K562 (cell line): ENCODE measurements at regions not wholly inside any gene's neighbourhood (a gene's known extent, or its start where the extent isn't known, plus 50 kb on each side); places are given as distances from the start of the nearest gene placed in this dataset.

Experiments used
- ATAC-seq: fragments of 200-7000 bp; cut with Tn5 transposase; 3 replicates; pipeline ENCODE4 v1.9.1; 2020; ENCODE audit warnings: moderate library complexity
- BruUV-seq: library from RNA; stranded (reverse); fragments of 400-500 nt; replicated peaks from 2 replicates; lab custom pipeline; 2021; lab: Mats Ljungman, UMichigan
- CTCF ChIA-PET: fragments of 300-600 bp; formaldehyde crosslinking; extraction: SDS; loops from one replicate; lab custom pipeline; 2021; ENCODE audit warnings: low intra/inter-chr PET ratio; lab: Yijun Ruan, JAX
- POLR2A ChIA-PET: fragments of 300-600, 350-650 bp; sonication (Branson Sonifier 250); formaldehyde crosslinking; extraction: SDS; loops from one replicate; lab custom pipeline; 2021; ENCODE audit warnings: antibody characterized with exemption, inconsistent platforms; lab: Yijun Ruan, JAX
- DNase-seq, 4 experiments: peaks; one replicate each; pipeline versions ENCODE4 v3.0.0 to v3.0.0-alpha.2; 2011 to 2018; ENCODE audit warnings: low spot score in 3 of 4, mixed read lengths in 3 of 4; ENCODE audit errors: extremely low read depth in 1 of 4
- FAIRE-seq: peaks from 2 replicates; lab custom pipeline; 2011; peaks lifted over from hg19 to GRCh38; lab: Jason Lieb, UNC
- H2AFZ ChIP-seq: 2 replicates; pipeline ENCODE4 v1.6.0; 2011; ENCODE audit warnings: low read depth, low read length, control low read depth, inconsistent platforms
- H3K27ac ChIP-seq: fragments of 200-600 bp; 3 replicates; pipeline ENCODE4 v1.8.0; 2011; ENCODE audit warnings: low read depth, mild to moderate bottlenecking, control low read depth, inconsistent platforms, low read length, moderate library complexity, mixed read lengths; ENCODE audit errors: extremely low read depth
- H3K27me3 ChIP-seq, 2 experiments: fragments of 300-600 bp in 1 of 2; 2 replicates in 1 of 2; 3 replicates in 1 of 2; pipeline versions ENCODE4 v1.6.0 to v1.8.0; 2011; ENCODE audit warnings: inconsistent platforms in 2 of 2, low read length in 2 of 2, mild to moderate bottlenecking in 1 of 2, mixed read lengths in 1 of 2, moderate library complexity in 1 of 2; ENCODE audit not compliant: control insufficient read depth in 2 of 2, insufficient read depth in 2 of 2
- H3K36me3 ChIP-seq: fragments of 300-600 bp; 3 replicates; pipeline ENCODE4 v1.8.0; 2011; ENCODE audit warnings: mild to moderate bottlenecking, low read length, inconsistent platforms; ENCODE audit not compliant: control insufficient read depth, insufficient read depth
- H3K4me1 ChIP-seq, 2 experiments: fragments of 200-600 bp in 1 of 2; replicated peaks in 1 of 2; 2 replicates in 1 of 2; 3 replicates in 1 of 2; pipeline versions ENCODE4 v1.5.1 to v1.8.0; 2011; ENCODE audit warnings: inconsistent platforms in 2 of 2, low read length in 2 of 2, mild to moderate bottlenecking in 1 of 2, mixed read lengths in 1 of 2, moderate library complexity in 1 of 2; ENCODE audit not compliant: control insufficient read depth in 2 of 2, insufficient read depth in 2 of 2
- H3K4me2 ChIP-seq: 2 replicates; pipeline ENCODE4 v1.6.1; 2011; ENCODE audit warnings: low read length, control low read depth, inconsistent platforms, mixed read lengths; ENCODE audit not compliant: insufficient read depth
- H3K4me3 ChIP-seq: fragments of 200-600 bp; sonication (generic), shearing (Covaris generic); 2 replicates; pipeline ENCODE4 v1.5.1; 2016; ENCODE audit warnings: control low read depth, inconsistent platforms
- H3K79me2 ChIP-seq: fragments of 200-600 bp; 3 replicates; pipeline ENCODE4 v1.8.0; 2011; ENCODE audit warnings: low read length, inconsistent platforms; ENCODE audit not compliant: control insufficient read depth, insufficient read depth
- H3K9ac ChIP-seq, 2 experiments: 2 replicates each; pipeline versions ENCODE4 v1.6.0 to v1.6.1; 2011; ENCODE audit warnings: low read depth in 2 of 2, low read length in 2 of 2, control low read depth in 1 of 2, inconsistent platforms in 1 of 2, mild to moderate bottlenecking in 1 of 2, mixed read lengths in 1 of 2; ENCODE audit not compliant: insufficient read depth in 1 of 2
- H3K9me1 ChIP-seq: one replicate; pipeline ENCODE4 v1.6.0; 2011; ENCODE audit warnings: inconsistent platforms, mild to moderate bottlenecking, low read length, moderate library complexity; ENCODE audit not compliant: control insufficient read depth, insufficient read depth
- H3K9me3 ChIP-seq: replicated peaks from 2 replicates; pipeline ENCODE4 v1.5.1; 2011; ENCODE audit warnings: low read depth, low read length, inconsistent platforms; ENCODE audit not compliant: control insufficient read depth, insufficient read depth
- H4K20me1 ChIP-seq: replicated peaks from 2 replicates; pipeline ENCODE4 v1.6.1; 2011; ENCODE audit warnings: low read length, inconsistent platforms, mixed read lengths; ENCODE audit not compliant: control insufficient read depth, insufficient read depth
- CREM ChIP-seq: IDR thresholded peaks from 2 replicates; pipeline ENCODE4 v1.6.1; 2014; ENCODE audit warnings: antibody characterized with exemption, low read depth
- HDAC3 ChIP-seq: fragments of 450-650 bp; IDR thresholded peaks from 2 replicates; pipeline ENCODE4 v1.6.1; 2018; ENCODE audit warnings: borderline replicate concordance, mild to moderate bottlenecking, moderate library complexity; ENCODE audit not compliant: partially characterized antibody
- HOXB6 ChIP-seq: fragments of 250-450 bp; sonication (Bioruptor Pico); IDR thresholded peaks from 2 replicates; pipeline ENCODE4 v1.5.1; 2022; ENCODE audit warnings: mild to moderate bottlenecking, borderline replicate concordance
- LCOR ChIP-seq: sonication (generic); formaldehyde crosslinking; IDR thresholded peaks from 2 replicates; pipeline ENCODE4 v1.8.0; 2022; ENCODE audit warnings: mild to moderate bottlenecking, missing genetic modification reagents
- SMARCB1 ChIP-seq: IDR thresholded peaks from 2 replicates; pipeline ENCODE4 v1.6.1; 2011; ENCODE audit warnings: improper control_type of control experiment, low read depth; ENCODE audit not compliant: insufficient read length
- SMC3 ChIP-seq: conservative IDR thresholded peaks from 2 replicates; pipeline ENCODE4 v1.6.1; 2011; ENCODE audit warnings: low read depth, low read length, improper control_type of control experiment; ENCODE audit not compliant: insufficient read depth
- WGBS: fragments of 100-300 bp; shearing (Covaris generic); methylation state at CpG from one replicate; pipeline ENCODE4 v1.1.6; 2016; ENCODE audit warnings: low coverage, mixed read lengths; ENCODE audit not compliant: insufficient coverage; ENCODE audit errors: missing lambda C conversion rate; 5-methylcytosine and 5-hydroxymethylcytosine counted together
- in situ Hi-C: fragments of 300-500 bp; cut with MboI; formaldehyde crosslinking; loops from 4 replicates; pipeline ENCODE4 v1.15.0; 2018; ENCODE audit warnings: inconsistent platforms, mixed read lengths
- intact Hi-C: fragments of 100-400 bp; cut with micrococcal nuclease; formaldehyde crosslinking; loops from 2 replicates; pipeline ENCODE4 v1.14.2; 2022
- TF ChIP-seq, protein P1 (sequence below): fragments of 250-450 bp; sonication (Bioruptor Pico); IDR thresholded peaks from 2 replicates; pipeline ENCODE4 v1.5.0; 2020; ENCODE audit warnings: mild to moderate bottlenecking
- TF ChIP-seq, protein P2 (sequence below): fragments of 450-650 bp; IDR thresholded peaks from 2 replicates; pipeline ENCODE4 v1.6.1; 2016; ENCODE audit warnings: low read depth, mild to moderate bottlenecking, moderate library complexity
- TF ChIP-seq, protein P3 (sequence below): fragments of 250-450 bp; sonication (Bioruptor Pico); IDR thresholded peaks from 2 replicates; pipeline ENCODE4 v1.4.0; 2020
- TF ChIP-seq, protein P4 (sequence below): fragments of 450-650 bp; IDR thresholded peaks from 2 replicates; pipeline ENCODE4 v1.6.1; 2016; ENCODE audit warnings: low read depth

DNA sequence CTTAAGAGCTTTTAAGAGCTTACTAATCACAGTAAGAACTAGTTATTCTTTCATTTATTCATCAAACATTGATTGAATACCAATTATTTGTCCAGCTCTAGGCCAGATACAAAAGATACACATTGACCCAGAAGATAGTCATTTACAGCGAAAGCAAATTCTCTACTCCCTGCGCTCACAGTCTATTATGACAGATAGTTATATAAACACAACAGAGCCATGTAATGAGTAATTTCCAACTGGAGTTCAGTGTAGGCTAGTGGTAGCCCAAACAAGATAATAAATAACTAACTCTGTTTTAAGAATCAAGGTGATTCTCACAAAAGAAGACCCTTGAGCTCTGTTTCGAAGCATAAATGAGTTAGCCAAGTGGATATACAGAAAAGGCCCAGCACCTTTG is 397.8 kb upstream of the TLE4 start (continued):
- no peak for TF ChIP-seq CREM
- no peak for TF ChIP-seq HDAC3
- no peak for TF ChIP-seq SMARCB1
- TF ChIP-seq HOXB6, result no peak
- TF ChIP-seq SMC3, result no peak
- TF ChIP-seq, protein P1, sequence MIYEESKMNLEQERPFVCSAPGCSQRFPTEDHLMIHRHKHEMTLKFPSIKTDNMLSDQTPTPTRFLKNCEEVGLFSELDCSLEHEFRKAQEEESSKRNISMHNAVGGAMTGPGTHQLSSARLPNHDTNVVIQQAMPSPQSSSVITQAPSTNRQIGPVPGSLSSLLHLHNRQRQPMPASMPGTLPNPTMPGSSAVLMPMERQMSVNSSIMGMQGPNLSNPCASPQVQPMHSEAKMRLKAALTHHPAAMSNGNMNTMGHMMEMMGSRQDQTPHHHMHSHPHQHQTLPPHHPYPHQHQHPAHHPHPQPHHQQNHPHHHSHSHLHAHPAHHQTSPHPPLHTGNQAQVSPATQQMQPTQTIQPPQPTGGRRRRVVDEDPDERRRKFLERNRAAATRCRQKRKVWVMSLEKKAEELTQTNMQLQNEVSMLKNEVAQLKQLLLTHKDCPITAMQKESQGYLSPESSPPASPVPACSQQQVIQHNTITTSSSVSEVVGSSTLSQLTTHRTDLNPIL (CRISPR knock-in tag), result no peak
- TF ChIP-seq, all 486 proteins: peak for 0

DNA sequence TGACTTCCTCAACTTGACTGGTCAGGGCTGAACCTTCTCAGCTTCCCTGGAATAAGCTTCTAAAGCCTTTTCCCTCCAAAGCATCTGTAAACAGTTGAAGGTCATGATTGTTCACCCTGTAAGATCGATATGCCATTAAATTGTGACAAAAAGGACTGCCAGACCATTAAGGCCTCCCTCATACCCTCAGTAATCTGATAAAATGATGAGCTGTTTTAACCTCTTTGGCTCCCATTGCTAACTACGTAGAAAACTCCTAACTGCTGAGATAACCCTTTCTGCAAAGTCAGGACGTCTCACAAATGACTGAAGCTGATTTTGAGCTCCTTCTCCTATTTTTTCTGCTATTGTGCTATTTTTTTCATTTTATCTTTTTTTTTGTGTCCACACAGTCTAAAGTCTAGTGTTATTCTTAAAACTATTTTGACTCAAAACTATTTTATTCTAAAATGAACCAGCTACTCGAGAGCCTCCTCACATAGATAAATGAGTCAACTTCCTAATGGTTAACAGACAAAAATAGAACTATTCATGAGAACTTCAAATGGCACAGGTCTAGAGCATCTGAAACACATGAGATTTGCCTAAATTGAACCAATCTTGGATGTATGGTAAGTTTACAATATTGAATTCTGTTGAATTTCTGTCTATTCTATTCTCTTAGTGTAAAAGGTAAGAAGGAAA is 395.6 kb upstream of the TLE4 start:
- H3K79me2 ChIP-seq, result no peaks in the 10 kb centered on the region
- 0% methylated on average over 4 of the region's 4 CpGs for WGBS
- H4K20me1 ChIP-seq, result no peaks in the 10 kb centered on the region
- H3K4me3 ChIP-seq, result no peak overlapping the region
- POLR2A ChIA-PET, result no interaction called here
- no peaks in the 10 kb centered on the region for H3K9me3 ChIP-seq
- no peak overlapping the region for H3K9ac ChIP-seq
- H3K4me1 ChIP-seq, result no peaks in the 10 kb centered on the region
- DNase-seq (no peak), ATAC-seq (no peak), FAIRE-seq (no peak)
- no TSS peak for BruUV-seq
- H3K36me3 ChIP-seq, result no peaks in the 10 kb centered on the region
- intact Hi-C loops, result no loop called here
- in situ Hi-C loops, result no loop called here
- no peak overlapping the region for H3K27ac ChIP-seq
- no peaks in the 10 kb centered on the region for H3K9me1 ChIP-seq
- no peaks in the 10 kb centered on the region for H3K27me3 ChIP-seq
- no peak overlapping the region for H2AFZ ChIP-seq
- H3K4me2 ChIP-seq, result no peak overlapping the region
- CTCF ChIA-PET, result no interaction called here
- TF ChIP-seq, protein P2, sequence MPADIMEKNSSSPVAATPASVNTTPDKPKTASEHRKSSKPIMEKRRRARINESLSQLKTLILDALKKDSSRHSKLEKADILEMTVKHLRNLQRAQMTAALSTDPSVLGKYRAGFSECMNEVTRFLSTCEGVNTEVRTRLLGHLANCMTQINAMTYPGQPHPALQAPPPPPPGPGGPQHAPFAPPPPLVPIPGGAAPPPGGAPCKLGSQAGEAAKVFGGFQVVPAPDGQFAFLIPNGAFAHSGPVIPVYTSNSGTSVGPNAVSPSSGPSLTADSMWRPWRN, result no peak
- TF ChIP-seq, protein P3, sequence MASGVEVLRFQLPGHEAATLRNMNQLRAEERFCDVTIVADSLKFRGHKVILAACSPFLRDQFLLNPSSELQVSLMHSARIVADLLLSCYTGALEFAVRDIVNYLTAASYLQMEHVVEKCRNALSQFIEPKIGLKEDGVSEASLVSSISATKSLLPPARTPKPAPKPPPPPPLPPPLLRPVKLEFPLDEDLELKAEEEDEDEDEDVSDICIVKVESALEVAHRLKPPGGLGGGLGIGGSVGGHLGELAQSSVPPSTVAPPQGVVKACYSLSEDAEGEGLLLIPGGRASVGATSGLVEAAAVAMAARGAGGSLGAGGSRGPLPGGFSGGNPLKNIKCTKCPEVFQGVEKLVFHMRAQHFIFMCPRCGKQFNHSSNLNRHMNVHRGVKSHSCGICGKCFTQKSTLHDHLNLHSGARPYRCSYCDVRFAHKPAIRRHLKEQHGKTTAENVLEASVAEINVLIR (CRISPR knock-in tag), result no peak
- TF ChIP-seq LCOR, result no peak
- TF ChIP-seq, protein P4, sequence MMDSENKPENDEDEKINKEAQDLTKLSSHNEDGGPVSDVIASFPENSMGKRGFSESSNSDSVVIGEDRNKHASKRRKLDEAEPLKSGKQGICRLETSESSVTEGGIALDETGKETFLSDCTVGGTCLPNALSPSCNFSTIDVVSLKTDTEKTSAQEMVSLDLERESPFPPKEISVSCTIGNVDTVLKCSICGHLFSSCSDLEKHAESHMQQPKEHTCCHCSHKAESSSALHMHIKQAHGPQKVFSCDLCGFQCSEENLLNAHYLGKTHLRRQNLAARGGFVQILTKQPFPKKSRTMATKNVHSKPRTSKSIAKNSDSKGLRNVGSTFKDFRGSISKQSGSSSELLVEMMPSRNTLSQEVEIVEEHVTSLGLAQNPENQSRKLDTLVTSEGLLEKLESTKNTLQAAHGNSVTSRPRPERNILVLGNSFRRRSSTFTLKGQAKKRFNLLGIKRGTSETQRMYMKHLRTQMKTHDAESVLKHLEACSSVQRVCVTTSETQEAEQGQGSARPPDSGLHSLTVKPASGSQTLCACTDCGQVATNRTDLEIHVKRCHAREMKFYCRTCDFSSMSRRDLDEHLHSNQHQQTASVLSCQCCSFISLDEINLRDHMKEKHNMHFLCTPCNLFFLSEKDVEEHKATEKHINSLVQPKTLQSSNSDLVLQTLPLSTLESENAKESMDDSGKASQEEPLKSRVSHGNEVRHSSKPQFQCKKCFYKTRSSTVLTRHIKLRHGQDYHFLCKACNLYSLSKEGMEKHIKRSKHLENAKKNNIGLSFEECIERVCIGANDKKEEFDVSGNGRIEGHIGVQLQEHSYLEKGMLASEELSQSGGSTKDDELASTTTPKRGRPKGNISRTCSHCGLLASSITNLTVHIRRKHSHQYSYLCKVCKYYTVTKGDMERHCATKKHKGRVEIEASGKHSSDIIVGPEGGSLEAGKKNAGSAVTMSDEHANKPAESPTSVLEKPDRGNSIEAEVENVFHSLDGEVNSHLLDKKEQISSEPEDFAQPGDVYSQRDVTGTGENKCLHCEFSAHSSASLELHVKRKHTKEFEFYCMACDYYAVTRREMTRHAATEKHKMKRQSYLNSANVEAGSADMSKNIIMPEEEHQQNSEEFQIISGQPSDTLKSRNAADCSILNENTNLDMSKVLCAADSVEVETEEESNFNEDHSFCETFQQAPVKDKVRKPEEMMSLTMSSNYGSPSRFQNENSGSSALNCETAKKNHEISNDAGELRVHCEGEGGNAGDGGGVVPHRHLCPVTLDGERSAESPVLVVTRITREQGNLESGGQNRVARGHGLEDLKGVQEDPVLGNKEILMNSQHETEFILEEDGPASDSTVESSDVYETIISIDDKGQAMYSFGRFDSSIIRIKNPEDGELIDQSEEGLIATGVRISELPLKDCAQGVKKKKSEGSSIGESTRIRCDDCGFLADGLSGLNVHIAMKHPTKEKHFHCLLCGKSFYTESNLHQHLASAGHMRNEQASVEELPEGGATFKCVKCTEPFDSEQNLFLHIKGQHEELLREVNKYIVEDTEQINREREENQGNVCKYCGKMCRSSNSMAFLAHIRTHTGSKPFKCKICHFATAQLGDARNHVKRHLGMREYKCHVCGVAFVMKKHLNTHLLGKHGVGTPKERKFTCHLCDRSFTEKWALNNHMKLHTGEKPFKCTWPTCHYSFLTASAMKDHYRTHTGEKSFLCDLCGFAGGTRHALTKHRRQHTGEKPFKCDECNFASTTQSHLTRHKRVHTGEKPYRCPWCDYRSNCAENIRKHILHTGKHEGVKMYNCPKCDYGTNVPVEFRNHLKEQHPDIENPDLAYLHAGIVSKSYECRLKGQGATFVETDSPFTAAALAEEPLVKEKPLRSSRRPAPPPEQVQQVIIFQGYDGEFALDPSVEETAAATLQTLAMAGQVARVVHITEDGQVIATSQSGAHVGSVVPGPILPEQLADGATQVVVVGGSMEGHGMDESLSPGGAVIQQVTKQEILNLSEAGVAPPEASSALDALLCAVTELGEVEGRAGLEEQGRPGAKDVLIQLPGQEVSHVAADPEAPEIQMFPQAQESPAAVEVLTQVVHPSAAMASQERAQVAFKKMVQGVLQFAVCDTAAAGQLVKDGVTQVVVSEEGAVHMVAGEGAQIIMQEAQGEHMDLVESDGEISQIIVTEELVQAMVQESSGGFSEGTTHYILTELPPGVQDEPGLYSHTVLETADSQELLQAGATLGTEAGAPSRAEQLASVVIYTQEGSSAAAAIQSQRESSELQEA, result no peak
